ENCODE measurements at regions not wholly inside any gene's neighbourhood (a gene's known extent, or its start where the extent isn't known, plus 50 kb on each side); places are given as distances from the start of the nearest gene placed in this dataset.

DNA sequence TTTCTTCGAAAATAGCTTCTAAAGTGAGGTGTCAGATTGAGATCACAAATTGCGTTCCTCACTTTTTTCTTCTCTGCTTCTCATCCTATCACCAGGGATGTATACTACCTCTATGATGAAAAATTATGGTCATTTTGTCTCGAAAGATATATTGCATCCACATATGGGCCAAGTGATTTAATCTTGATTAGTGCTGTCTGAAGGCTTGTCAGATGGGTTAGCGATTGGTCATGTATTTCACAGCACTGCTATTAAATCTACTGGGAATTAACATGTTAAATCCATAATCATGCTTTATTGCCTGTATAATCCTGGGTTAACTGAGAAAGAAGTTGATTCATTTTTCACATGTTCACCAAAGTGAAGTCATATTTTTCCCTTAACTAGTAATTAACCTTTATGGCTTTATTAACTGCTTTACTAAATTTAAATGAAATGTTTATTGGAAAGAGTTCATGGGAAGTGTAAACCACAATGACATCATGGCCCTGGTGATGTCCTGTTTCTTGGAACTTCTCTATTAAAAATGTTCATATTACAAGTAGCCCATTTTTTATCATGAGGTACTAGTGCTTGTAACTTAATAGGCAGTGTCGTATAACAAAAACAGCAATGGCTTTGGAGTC lies 193.3 kb downstream of the SMC2 start:
- H3K9me3 ChIP-seq, result no peaks in the 10 kb centered on the region
- intact Hi-C loops (cut with DNase I), result no loop called here
- ATAC-seq (no peak), DNase-seq (no peak)
- TF ChIP-seq, protein P1, sequence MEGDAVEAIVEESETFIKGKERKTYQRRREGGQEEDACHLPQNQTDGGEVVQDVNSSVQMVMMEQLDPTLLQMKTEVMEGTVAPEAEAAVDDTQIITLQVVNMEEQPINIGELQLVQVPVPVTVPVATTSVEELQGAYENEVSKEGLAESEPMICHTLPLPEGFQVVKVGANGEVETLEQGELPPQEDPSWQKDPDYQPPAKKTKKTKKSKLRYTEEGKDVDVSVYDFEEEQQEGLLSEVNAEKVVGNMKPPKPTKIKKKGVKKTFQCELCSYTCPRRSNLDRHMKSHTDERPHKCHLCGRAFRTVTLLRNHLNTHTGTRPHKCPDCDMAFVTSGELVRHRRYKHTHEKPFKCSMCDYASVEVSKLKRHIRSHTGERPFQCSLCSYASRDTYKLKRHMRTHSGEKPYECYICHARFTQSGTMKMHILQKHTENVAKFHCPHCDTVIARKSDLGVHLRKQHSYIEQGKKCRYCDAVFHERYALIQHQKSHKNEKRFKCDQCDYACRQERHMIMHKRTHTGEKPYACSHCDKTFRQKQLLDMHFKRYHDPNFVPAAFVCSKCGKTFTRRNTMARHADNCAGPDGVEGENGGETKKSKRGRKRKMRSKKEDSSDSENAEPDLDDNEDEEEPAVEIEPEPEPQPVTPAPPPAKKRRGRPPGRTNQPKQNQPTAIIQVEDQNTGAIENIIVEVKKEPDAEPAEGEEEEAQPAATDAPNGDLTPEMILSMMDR (IDR thresholded peaks at IDR 0.05), result no peak
- no peak overlapping the region for H3K4me3 ChIP-seq
- H3K27ac ChIP-seq, result no peak overlapping the region
- H3K27me3 ChIP-seq, result no peaks in the 10 kb centered on the region
- no peaks in the 10 kb centered on the region for H3K36me3 ChIP-seq
- H3K4me1 ChIP-seq, result no peaks in the 10 kb centered on the region

DNA sequence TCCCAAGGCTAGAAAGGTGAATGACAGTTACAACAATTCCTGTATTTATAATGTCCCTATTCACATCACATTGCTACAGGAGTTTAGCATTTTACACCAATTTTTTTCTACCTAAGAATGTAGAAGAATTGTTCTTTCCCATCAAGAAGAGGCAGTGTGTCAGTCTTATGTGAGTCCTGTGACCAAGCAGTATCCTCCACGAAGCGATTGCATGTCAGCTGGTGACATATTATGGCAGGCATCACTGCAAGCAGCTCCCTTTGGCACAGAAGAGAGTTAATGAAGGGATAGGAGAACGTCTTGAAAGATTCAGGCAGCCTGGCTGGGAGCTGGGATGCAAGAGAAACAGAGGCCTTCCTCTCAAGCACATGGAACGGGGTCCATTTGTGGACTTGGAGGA lies 199.8 kb downstream of the SMC2 start:
- intact Hi-C loops (cut with DNase I), result no loop called here
- H3K4me3 ChIP-seq, result no peak overlapping the region

DNA sequence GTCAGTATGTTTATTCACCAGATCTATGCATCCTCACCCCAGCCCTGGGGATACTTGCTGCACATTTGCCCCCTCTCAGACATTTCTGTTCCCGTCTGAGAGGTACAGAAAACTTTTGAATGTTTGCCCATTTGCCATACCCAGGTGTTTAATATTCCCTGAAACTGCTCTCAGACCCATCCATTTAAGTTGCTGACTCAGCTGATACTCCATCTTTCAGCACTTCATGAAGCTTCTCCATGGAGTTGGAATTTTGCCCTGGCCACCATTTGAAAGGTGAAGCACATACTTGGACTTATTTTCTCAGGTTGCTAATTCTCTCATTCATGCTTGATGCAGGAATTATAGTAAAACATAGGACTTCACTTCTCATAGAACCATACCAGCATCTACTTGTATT lies 203.9 kb upstream of the OR13F1 start:
- Histone ChIP-seq H3K27ac (no peak overlapping the region), H3K4me3 (no peak overlapping the region), H3K4me1 (no peaks in the 10 kb centered on the region), H3K9me3 (no peaks in the 10 kb centered on the region), H3K27me3 (no peaks in the 10 kb centered on the region), H3K36me3 (no peaks in the 10 kb centered on the region)
- no peak for DNase-seq
- ATAC-seq, result no peak
- TF ChIP-seq, protein P1 (IDR thresholded peaks at IDR 0.05), result no peak
- intact Hi-C loops (cut with DNase I), result no loop called here

More for the DNA sequence above, 199.8 kb downstream of the SMC2 start:
- TF ChIP-seq, protein P1 (IDR thresholded peaks at IDR 0.05), result no peak
- H3K27ac ChIP-seq, result no peak overlapping the region
- ATAC-seq (no peak), DNase-seq (no peak)
- no peaks in the 10 kb centered on the region for H3K9me3 ChIP-seq
- no peaks in the 10 kb centered on the region for H3K27me3 ChIP-seq
- no peaks in the 10 kb centered on the region for H3K4me1 ChIP-seq
- no peaks in the 10 kb centered on the region for H3K36me3 ChIP-seq

DNA sequence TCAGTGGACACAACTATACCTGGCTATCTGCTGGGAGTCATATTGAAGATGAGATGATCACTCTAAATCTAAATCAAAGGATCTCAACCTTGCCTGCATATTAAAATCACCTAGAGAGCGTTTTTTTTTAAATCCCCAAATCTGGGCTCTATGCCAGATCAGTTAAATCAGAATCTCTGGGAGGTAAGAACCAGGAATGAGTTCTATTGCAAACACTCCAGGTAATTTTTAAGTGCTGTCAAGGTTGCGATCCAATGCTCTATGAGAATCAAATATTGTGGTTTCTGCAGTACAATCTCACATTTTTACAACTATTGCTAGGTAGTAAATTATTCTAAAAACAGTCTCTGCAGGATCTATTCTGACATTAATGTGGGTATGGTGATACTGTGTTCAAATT lies 202.3 kb upstream of the OR13F1 start:
- ATAC-seq, result peak; percentile 70
- DNase-seq, result no peak

DNA sequence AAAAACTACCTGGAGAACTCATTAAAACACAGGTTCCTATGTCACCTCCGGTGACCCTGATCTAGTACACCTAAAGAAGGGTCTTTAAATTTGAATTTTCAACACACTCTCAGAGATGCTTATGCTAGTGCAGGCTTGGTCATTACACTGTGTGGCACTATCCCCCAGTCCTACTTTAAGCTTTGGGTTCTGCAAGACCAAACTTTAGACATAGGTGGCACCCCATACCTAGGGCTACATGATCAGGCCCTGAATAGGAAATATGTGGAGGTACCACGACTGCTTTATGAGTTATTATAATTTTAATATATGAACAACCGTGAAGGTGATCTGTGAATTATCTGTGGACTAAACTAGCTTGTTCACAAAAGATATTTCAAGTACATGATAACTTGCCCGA lies 201.3 kb upstream of the OR13F1 start:
- Histone ChIP-seq H3K27ac (no peak overlapping the region), H3K9me3 (no peaks in the 10 kb centered on the region), H3K4me1 (no peaks in the 10 kb centered on the region), H3K27me3 (no peaks in the 10 kb centered on the region), H3K4me3 (no peak overlapping the region), H3K36me3 (no peaks in the 10 kb centered on the region)
- DNase-seq (no peak), ATAC-seq (no peak)
- TF ChIP-seq, protein P1 (IDR thresholded peaks at IDR 0.05), result no peak
- intact Hi-C loops (cut with DNase I), result no loop called here

More for the DNA sequence above, 202.3 kb upstream of the OR13F1 start:
- intact Hi-C loops (cut with DNase I), result no loop called here
- H3K4me1 ChIP-seq, result no peaks in the 10 kb centered on the region
- no peak overlapping the region for H3K27ac ChIP-seq
- no peaks in the 10 kb centered on the region for H3K36me3 ChIP-seq
- TF ChIP-seq, protein P1 (IDR thresholded peaks at IDR 0.05), result no peak
- no peaks in the 10 kb centered on the region for H3K27me3 ChIP-seq
- H3K4me3 ChIP-seq, result no peak overlapping the region
- H3K9me3 ChIP-seq, result no peaks in the 10 kb centered on the region

DNA sequence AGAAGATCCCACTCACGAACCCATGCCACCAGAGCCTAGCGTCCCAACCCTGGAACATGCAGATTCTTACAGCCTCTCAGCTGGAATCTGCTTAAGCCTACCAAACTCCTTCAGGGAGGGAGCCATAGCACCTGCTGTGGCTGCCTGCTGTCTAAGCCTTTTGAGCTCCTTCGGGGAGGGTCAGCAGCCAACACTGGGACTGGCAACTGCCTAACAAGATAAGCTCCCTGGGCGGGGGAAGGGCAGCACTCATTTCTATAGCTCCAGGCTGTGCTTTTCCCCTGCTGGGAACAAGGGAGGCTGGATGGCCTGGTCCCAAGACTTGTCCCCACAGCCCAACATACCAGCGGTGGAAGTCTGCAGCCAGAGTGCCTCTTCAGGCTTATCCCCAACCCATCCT lies 199.1 kb upstream of the OR13F1 start:
- no peak overlapping the region for H3K27ac ChIP-seq
- ATAC-seq (no peak), DNase-seq (no peak)
- TF ChIP-seq, protein P1 (IDR thresholded peaks at IDR 0.05), result no peak
- no peaks in the 10 kb centered on the region for H3K36me3 ChIP-seq
- H3K4me3 ChIP-seq, result no peak overlapping the region
- H3K27me3 ChIP-seq, result no peaks in the 10 kb centered on the region
- H3K9me3 ChIP-seq, result no peaks in the 10 kb centered on the region
- no peaks in the 10 kb centered on the region for H3K4me1 ChIP-seq
- intact Hi-C loops (cut with DNase I), result no loop called here
